ENCODE measurements at regions not wholly inside any gene's neighbourhood (a gene's known extent, or its start where the extent isn't known, plus 50 kb on each side); places are given as distances from the start of the nearest gene placed in this dataset.
A peak's percentile ranks its signal among the peaks of the same experiment; 100 is the strongest.

DNA sequence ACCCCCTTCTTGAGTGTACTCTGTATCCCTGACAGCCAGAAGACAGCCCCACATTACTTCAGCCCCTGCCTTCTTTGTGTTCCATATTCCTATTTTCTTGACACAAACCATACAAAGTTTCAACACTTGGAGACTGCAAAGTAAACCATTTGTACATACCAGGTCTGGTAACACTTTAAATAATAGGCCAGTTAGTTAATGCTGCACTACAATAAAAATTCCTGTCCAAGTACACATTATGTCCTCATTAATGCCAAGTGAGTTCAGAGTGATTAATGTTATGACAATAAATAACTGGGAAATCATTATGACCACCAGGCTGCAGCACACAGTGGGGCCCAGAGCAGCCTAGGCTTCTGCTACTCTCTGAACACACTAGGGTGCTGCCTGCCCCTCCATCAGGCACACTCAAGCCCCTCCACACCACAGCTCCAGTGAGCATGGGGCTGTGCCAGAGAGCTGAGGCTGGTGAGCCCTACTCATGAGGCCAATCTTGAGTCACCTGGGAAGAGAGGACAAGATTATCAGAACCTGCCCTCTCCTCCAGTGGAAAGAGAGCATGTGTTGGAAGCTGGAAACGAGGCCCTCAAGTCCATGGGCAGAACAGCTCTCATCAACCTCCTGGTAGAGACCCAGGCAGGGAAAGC, 138.7 kb downstream of the TTC32 start:
- ChIA-PET POLR2A (no interaction called here), CTCF (interaction anchor here (0.6 kb wide), 1 partner anchor 52 kb away, joined by 3 read pairs; no protein-coding TSS in a partner anchor)
- TF ChIP-seq ZNF221 (tag by site-specific recombination; IDR thresholded peaks at IDR 0.05; ENCODE audit: borderline replicate concordance): no peak
- TF ChIP-seq ZNF596 (tag by site-specific recombination; IDR thresholded peaks at IDR 0.05): no peak
- no peak for TF ChIP-seq ZNF24 (tag by site-specific recombination; IDR thresholded peaks at IDR 0.05)
- Histone ChIP-seq H3K36me3 (ENCODE audit: control insufficient read depth in 2 of 2, insufficient read depth in 1 of 2, low read length in 2 of 2) (no peaks in the 10 kb centered on the region), H3K9me3 (ENCODE audit: control insufficient read depth, insufficient read depth, low read depth, low read length) (no peaks in the 10 kb centered on the region), H3K4me1 (ENCODE audit: control insufficient read depth, insufficient read depth, low read length) (no peaks in the 10 kb centered on the region), H3K4me3 (ENCODE audit: low read depth, low read length) (no peak overlapping the region), H3K27ac (ENCODE audit: extremely low read depth, low read depth, low read length) (no peak overlapping the region)

DNA sequence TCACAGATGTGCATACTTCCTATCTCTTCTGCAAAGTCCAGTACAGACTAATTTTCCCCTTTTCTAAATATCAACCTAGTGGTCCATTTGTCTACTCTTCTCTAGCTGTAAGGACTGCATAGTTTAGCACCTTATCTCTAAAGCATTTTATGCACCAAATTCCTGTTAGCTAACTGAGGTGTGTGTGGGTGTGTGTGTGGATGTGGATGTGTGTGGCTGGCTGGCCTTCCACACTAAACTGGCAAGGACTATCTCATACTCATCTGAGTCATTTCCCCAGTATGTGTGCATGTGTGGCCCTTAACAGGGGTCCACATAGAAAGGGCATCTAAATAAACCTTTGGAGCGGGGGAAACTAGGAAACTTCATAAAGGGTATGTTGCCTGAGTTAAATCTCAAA, 139.6 kb downstream of the TTC32 start:
- TF ChIP-seq ZNF621 (tag by site-specific recombination; IDR thresholded peaks at IDR 0.05) (no peak), ZFHX2 (tag by site-specific recombination; conservative IDR thresholded peaks at IDR 0.05) (peak; percentile 60), YY1 (tag by site-specific recombination; IDR thresholded peaks at IDR 0.05) (no peak), EGR2 (tag by site-specific recombination; IDR thresholded peaks at IDR 0.05; ENCODE audit: low read depth) (peak; percentile 41; the same call in 1 of the 2 replicates)
- Histone ChIP-seq H3K36me3 (ENCODE audit: control insufficient read depth in 2 of 2, insufficient read depth in 1 of 2, low read length in 2 of 2) (no peaks in the 10 kb centered on the region), H3K27ac (ENCODE audit: extremely low read depth, low read depth, low read length) (no peak overlapping the region), H3K4me3 (ENCODE audit: low read depth, low read length) (no peak overlapping the region), H3K9me3 (ENCODE audit: control insufficient read depth, insufficient read depth, low read depth, low read length) (no peaks in the 10 kb centered on the region), H3K4me1 (ENCODE audit: control insufficient read depth, insufficient read depth, low read length) (no peaks in the 10 kb centered on the region)
- ChIA-PET POLR2A (no interaction called here), CTCF (no interaction called here)

GRCh38 chr2:19759880-19760279, 141.9 kb downstream of the TTC32 start:
- CTCF ChIA-PET: interaction anchor here (0.6 kb wide), 1 partner anchor 985 kb away, joined by 7 read pairs; no protein-coding TSS in a partner anchor
- TF ChIP-seq GLI2 (tag by site-specific recombination; IDR thresholded peaks at IDR 0.05; ENCODE audit: borderline replicate concordance, low read depth): no peak
- TF ChIP-seq, protein P1, sequence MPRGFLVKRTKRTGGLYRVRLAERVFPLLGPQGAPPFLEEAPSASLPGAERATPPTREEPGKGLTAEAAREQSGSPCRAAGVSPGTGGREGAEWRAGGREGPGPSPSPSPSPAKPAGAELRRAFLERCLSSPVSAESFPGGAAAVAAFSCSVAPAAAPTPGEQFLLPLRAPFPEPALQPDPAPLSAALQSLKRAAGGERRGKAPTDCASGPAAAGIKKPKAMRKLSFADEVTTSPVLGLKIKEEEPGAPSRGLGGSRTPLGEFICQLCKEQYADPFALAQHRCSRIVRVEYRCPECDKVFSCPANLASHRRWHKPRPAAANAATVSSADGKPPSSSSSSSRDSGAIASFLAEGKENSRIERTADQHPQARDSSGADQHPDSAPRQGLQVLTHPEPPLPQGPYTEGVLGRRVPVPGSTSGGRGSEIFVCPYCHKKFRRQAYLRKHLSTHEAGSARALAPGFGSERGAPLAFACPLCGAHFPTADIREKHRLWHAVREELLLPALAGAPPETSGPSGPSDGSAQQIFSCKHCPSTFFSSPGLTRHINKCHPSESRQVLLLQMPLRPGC (tag by site-specific recombination; IDR thresholded peaks at IDR 0.05): no peak
- no peak for TF ChIP-seq PRDM1 (tag by site-specific recombination; IDR thresholded peaks at IDR 0.05)
- no peak for TF ChIP-seq PATZ1 (tag by site-specific recombination; IDR thresholded peaks at IDR 0.05)
- no peak for TF ChIP-seq ZNF48 (tag by site-specific recombination; IDR thresholded peaks at IDR 0.05)
- no peak for TF ChIP-seq ZFP69B (tag by site-specific recombination; IDR thresholded peaks at IDR 0.05)
- TF ChIP-seq FEZF1 (tag by site-specific recombination; IDR thresholded peaks at IDR 0.05): no peak
- TF ChIP-seq PRDM10 (tag by site-specific recombination; IDR thresholded peaks at IDR 0.05): no peak
- TF ChIP-seq ZNF138 (tag by site-specific recombination; IDR thresholded peaks at IDR 0.05; ENCODE audit: borderline replicate concordance): no peak
- no peak for TF ChIP-seq ZNF549 (tag by site-specific recombination; IDR thresholded peaks at IDR 0.05)
- TF ChIP-seq AEBP2 (tag by site-specific recombination; IDR thresholded peaks at IDR 0.05; ENCODE audit: borderline replicate concordance): no peak
- no peak for TF ChIP-seq ZSCAN23 (tag by site-specific recombination; IDR thresholded peaks at IDR 0.05)
- TF ChIP-seq GFI1B (tag by site-specific recombination; IDR thresholded peaks at IDR 0.05): no peak
- TF ChIP-seq, protein P2, sequence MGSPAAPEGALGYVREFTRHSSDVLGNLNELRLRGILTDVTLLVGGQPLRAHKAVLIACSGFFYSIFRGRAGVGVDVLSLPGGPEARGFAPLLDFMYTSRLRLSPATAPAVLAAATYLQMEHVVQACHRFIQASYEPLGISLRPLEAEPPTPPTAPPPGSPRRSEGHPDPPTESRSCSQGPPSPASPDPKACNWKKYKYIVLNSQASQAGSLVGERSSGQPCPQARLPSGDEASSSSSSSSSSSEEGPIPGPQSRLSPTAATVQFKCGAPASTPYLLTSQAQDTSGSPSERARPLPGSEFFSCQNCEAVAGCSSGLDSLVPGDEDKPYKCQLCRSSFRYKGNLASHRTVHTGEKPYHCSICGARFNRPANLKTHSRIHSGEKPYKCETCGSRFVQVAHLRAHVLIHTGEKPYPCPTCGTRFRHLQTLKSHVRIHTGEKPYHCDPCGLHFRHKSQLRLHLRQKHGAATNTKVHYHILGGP (tag by site-specific recombination; IDR thresholded peaks at IDR 0.05): no peak
- Histone ChIP-seq H3K27ac (ENCODE audit: extremely low read depth, low read depth, low read length) (no peak overlapping the region), H3K9me3 (ENCODE audit: control insufficient read depth, insufficient read depth, low read depth, low read length) (no peaks in the 10 kb centered on the region), H3K36me3 (ENCODE audit: control insufficient read depth in 2 of 2, insufficient read depth in 1 of 2, low read length in 2 of 2) (no peaks in the 10 kb centered on the region), H3K4me3 (ENCODE audit: low read depth, low read length) (no peak overlapping the region), H3K4me1 (ENCODE audit: control insufficient read depth, insufficient read depth, low read length) (no peaks in the 10 kb centered on the region)
- POLR2A ChIA-PET: no interaction called here
